ENCODE measurements at regions not wholly inside any gene's neighbourhood (a gene's known extent, or its start where the extent isn't known, plus 50 kb on each side); places are given as distances from the start of the nearest gene placed in this dataset.
A peak's percentile ranks its signal among the peaks of the same experiment; 100 is the strongest.

DNA sequence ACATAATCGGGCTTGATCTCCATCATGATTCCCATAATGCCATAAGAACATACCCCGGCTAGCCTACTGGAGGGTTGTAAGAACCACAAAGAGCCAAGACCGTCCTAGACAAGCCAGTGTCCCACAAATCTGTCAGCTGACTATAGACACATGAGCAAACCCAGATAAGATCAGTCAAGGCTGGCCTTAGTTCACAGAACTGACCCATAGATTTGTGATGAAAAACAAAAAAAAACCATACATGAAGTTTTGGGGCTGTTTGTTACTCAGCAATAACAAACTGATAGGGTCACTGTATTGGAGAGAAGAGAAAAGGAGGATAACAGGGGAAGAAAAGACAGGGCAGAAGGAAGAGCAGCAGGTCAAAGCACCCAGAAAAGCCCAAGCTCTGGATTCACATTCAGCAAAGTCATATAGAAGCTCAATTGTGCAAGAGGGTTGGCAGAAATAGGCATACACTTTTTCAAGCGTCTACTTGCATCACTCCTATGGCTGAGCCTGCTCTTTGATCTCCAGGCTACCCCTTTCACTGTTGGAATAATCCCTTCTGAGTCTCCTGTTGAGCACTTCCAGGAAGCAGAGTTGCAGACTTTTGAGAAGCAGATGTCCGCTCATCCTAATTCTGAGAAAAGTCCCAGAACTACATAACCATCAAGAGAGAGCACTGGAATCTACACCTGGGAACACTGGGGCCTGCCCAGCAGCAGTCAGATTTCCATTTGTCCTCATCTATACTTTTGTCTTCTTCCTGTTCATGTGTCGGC, 122.0 kb upstream of the HABP2 start:
- WGBS, 2 donors = 90 to 91% methylated on average over 6 of the region's 6 CpGs
- no peak overlapping the region for H3K27ac ChIP-seq
- peaks cover 0 to 9% (median 7%) of the 10 kb centered on the region in 3 donors for H3K4me1 ChIP-seq
- ATAC-seq (no peak), FAIRE-seq (no peak), DNase-seq (no peak)
- no peak overlapping the region for H3K4me3 ChIP-seq
- TF ChIP-seq CTCF (IDR thresholded peaks at IDR 0.05) = no peak
- H3K27me3 ChIP-seq = no peaks in the 10 kb centered on the region
- intact Hi-C loops (cut with DNase I) = no loop called here
- no peaks in the 10 kb centered on the region for H3K36me3 ChIP-seq
- no peaks in the 10 kb centered on the region for H3K9me3 ChIP-seq

DNA sequence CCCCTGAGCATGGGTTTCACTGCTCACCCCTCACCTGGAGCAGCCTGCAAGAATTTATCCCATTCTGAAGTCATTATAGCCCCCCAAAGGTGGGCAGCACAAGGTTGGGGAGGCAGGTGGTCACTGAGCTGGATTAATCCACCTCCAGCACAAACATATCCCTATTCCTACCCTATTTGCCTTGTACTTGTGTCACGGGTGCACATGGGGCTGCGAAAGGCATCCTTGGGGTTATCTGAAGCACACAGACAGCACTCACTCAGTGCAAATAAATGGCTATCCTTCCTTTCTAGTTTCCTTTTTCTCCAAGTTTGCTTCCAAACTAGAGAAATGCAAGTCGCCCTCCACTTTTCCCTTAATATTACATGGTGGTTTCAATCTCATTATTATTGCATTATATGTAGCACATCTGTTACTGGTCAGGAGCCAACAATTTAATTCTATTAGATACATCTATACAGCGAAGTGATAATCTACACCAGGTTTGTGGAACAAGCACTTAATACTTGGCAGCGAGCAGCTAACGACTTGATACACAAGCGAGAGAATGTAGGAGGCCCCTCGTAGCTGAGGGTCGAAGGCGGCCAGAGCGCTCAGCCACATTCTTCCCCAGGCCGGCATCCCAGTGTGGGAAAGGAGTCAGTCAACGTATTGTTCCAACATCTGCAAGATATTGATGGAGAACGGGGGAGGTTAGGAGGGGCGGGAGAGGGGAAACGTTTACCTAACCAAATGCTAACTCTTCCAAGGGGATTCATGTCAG, 121.3 kb upstream of the HABP2 start:
- Histone ChIP-seq H3K9me3 (no peaks in the 10 kb centered on the region), H3K36me3 (no peaks in the 10 kb centered on the region), H3K4me1 (peaks cover 0 to 9% (median 5%) of the 10 kb centered on the region in 3 donors), H3K27me3 (no peaks in the 10 kb centered on the region), H3K4me3 (no peak overlapping the region), H3K27ac (no peak overlapping the region)
- intact Hi-C loops (cut with DNase I) = no loop called here
- 58 to 65% methylated on average over 16 of the region's 16 CpGs for WGBS, 2 donors
- FAIRE-seq (no peak), ATAC-seq (no peak), DNase-seq (no peak)
- TF ChIP-seq CTCF (IDR thresholded peaks at IDR 0.05) = no peak

DNA sequence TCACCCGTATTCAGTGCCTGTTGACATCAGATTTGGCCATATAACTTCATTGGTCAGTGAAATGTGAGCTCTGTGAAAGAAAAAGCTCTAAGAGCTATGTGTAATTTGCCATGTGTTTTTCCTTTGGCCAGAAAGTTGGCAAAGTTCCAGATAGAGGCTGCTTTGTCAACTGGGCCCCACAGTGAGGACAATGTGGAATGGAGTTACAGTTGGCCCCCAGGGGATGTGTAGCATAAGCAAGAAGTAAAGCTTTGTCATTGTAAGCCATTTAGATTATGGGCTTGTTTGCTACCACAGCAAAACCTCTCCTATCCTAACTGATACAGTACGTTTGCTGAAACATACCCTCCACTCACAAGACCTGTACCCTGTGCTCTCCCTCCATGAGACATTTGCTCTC, 119.1 kb upstream of the HABP2 start:
- peak in 2 of 4 donors; percentile 23 to 53 for ATAC-seq
- no peaks in the 10 kb centered on the region for H3K9me3 ChIP-seq

GRCh38 chr10:113434315-113434714, 118.5 kb upstream of the HABP2 start:
- no peak for FAIRE-seq
- H3K27me3 ChIP-seq = no peaks in the 10 kb centered on the region
- H3K9me3 ChIP-seq = no peaks in the 10 kb centered on the region
- no peak for DNase-seq
- intact Hi-C loops (cut with DNase I) = no loop called here
- H3K36me3 ChIP-seq = no peaks in the 10 kb centered on the region
- no peak for TF ChIP-seq CTCF (IDR thresholded peaks at IDR 0.05)
- 27 to 28% methylated on average over 3 of the region's 3 CpGs for WGBS, 2 donors
- H3K4me1 ChIP-seq = peaks cover 0 to 9% (median 5%) of the 10 kb centered on the region in 3 donors
- no peak overlapping the region for H3K27ac ChIP-seq
- H3K4me3 ChIP-seq = no peak overlapping the region
- peak; percentile 59 to 94 (median 89) for ATAC-seq

More for the DNA sequence above, 119.1 kb upstream of the HABP2 start:
- no peak for DNase-seq
- WGBS, 2 donors = 56 to 67% methylated on average over 2 of the region's 2 CpGs
- intact Hi-C loops (cut with DNase I) = no loop called here
- Histone ChIP-seq H3K4me1 (peaks cover 0 to 9% (median 5%) of the 10 kb centered on the region in 3 donors), H3K27ac (no peak overlapping the region), H3K36me3 (no peaks in the 10 kb centered on the region), H3K27me3 (no peaks in the 10 kb centered on the region), H3K4me3 (no peak overlapping the region)
- no peak for TF ChIP-seq CTCF (IDR thresholded peaks at IDR 0.05)
- no peak for FAIRE-seq

GRCh38 chr10:113434950-113435349, 117.9 kb upstream of the HABP2 start:
- FAIRE-seq = no peak
- no peak for TF ChIP-seq CTCF (IDR thresholded peaks at IDR 0.05)
- intact Hi-C loops (cut with DNase I) = no loop called here
- 86 to 90% methylated on average over 2 of the region's 2 CpGs for WGBS, 2 donors
- ATAC-seq = no peak
- Histone ChIP-seq H3K4me1 (peaks cover 0 to 9% (median 5%) of the 10 kb centered on the region in 3 donors), H3K36me3 (no peaks in the 10 kb centered on the region), H3K27me3 (no peaks in the 10 kb centered on the region), H3K27ac (no peak overlapping the region), H3K9me3 (no peaks in the 10 kb centered on the region), H3K4me3 (no peak overlapping the region)
- DNase-seq = no peak

All from pancreas (tissue), 10 donors.